ENCODE measurements at regions not wholly inside any gene's neighbourhood (a gene's known extent, or its start where the extent isn't known, plus 50 kb on each side); places are given as distances from the start of the nearest gene placed in this dataset.

- H3K4me1 Mint-ChIP-seq: peaks cover 15% of the 10 kb centered on the region
- TF ChIP-seq ZNF114 (CRISPR knock-in tag; IDR thresholded peaks at IDR 0.05): no peak
- no peak for TF ChIP-seq CREB1 (CRISPR knock-in tag; IDR thresholded peaks at IDR 0.05; ENCODE audit: low read depth)
- no peak for TF ChIP-seq STAT1 (IDR thresholded peaks at IDR 0.05; ENCODE audit: unreplicated experiment)
- TF ChIP-seq ZNF462 (CRISPR knock-in tag; IDR thresholded peaks at IDR 0.05): no peak
- no peak for TF ChIP-seq ZNF331 (CRISPR knock-in tag; IDR thresholded peaks at IDR 0.05; ENCODE audit: low read depth)
- TF ChIP-seq EZH2 (IDR thresholded peaks at IDR 0.05; ENCODE audit: low read depth, unreplicated experiment): no peak
- TF ChIP-seq ETS1 (IDR thresholded peaks at IDR 0.05): no peak
- TF ChIP-seq JUNB (IDR thresholded peaks at IDR 0.05; ENCODE audit: unreplicated experiment): no peak
- TF ChIP-seq EZH2phosphoT487 (IDR thresholded peaks at IDR 0.05; ENCODE audit: unreplicated experiment): no peak
- no peak for TF ChIP-seq POLR2AphosphoS5 (IDR thresholded peaks at IDR 0.05; ENCODE audit: low read depth)
- TF ChIP-seq CTCF (conservative IDR thresholded peaks at IDR 0.05; ENCODE audit: low read depth in 2 of 2): no peak
- no peak for TF ChIP-seq REST (IDR thresholded peaks at IDR 0.05; ENCODE audit: unreplicated experiment)
- no peak for TF ChIP-seq NANOG (IDR thresholded peaks at IDR 0.05; ENCODE audit: borderline replicate concordance)
- no peak overlapping the region for H3K27ac ChIP-seq (ENCODE audit: low read depth)
- H3K4me1 ChIP-seq (ENCODE audit: insufficient read depth): peaks cover 6% of the 10 kb centered on the region
- H3K9me3 Mint-ChIP-seq: no peaks in the 10 kb centered on the region
- peaks cover under 1% of the 10 kb centered on the region for H3K27me3 Mint-ChIP-seq (ENCODE audit: insufficient read depth, low read depth, poor library complexity)
- H4K20me1 ChIP-seq (replicated peaks; ENCODE audit: insufficient read depth): no peaks in the 10 kb centered on the region; the same call in 1 of the 2 replicates
- H3K4me3 Mint-ChIP-seq: no peak overlapping the region
- no peaks in the 10 kb centered on the region for H3F3A ChIP-seq (replicated peaks; ENCODE audit: low read depth)
- no peak overlapping the region for H3K27ac Mint-ChIP-seq
- H3K4me3 ChIP-seq: no peak overlapping the region
- H3K36me3 Mint-ChIP-seq (ENCODE audit: low read depth): no peaks in the 10 kb centered on the region; the same call in 2 of the 3 replicates
- no peaks in the 10 kb centered on the region for H3K36me3 ChIP-seq (ENCODE audit: insufficient read depth)
- H3K4me2 ChIP-seq: no peak overlapping the region
- no peaks in the 10 kb centered on the region for H3K79me2 ChIP-seq (replicated peaks; ENCODE audit: insufficient read depth)
- H3K27me3 ChIP-seq (ENCODE audit: insufficient read depth): no peaks in the 10 kb centered on the region
- peaks cover 6% of the 10 kb centered on the region; the same call in 1 of the 2 replicates for H3K9me2 ChIP-seq (ENCODE audit: insufficient read depth)
- no peak for DNase-seq (ENCODE audit: low spot score)
- ATAC-seq: no peak
- H2AFZ ChIP-seq: no peak overlapping the region
Observed at GRCh38 chr13:22193070-22193469, 522.2 kb downstream of the FGF9 start.

Measured in GM23338 (cell line).